ENCODE measurements at regions not wholly inside any gene's neighbourhood (a gene's known extent, or its start where the extent isn't known, plus 50 kb on each side); places are given as distances from the start of the nearest gene placed in this dataset.

GRCh38 chr12:40559865-40560264 lies 132.4 kb upstream of the CNTN1 start:
- DNase-seq, result no peak

- DNase-seq, result no peak
Measured at GRCh38 chr12:40560848-40561247, 131.4 kb upstream of the CNTN1 start.

DNA sequence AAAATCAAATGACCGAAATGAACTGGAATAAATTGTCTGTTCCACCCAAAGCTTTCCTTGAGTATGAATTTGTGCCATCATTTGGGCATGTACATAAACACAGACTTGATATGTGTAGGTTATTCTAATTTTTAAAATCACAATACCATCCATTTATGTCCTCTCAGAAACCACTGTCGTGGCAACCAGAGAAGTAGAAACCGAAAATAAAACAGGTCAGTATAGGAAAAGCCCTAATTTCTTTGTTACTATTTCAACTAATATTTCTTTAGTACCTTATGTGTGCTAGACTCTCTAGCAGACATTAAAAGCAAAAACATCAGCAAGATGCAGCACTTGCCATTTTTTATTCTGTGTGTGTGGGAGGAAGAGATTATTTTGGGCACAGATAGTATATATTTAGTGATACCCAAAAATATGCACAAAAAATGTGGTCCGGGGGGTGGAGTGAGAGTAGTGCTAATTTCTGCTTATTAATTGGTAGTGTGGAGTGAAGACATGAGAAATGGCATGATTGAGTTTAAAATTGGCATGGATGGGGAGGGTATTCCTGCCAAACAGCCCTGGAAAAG lies 130.8 kb upstream of the CNTN1 start:
- DNase-seq, result no peak

- no peak for DNase-seq
Measured at GRCh38 chr12:40565029-40565633, 127.1 kb upstream of the CNTN1 start.

- no peak for DNase-seq
Measured at GRCh38 chr12:40566271-40566670, 126.0 kb upstream of the CNTN1 start.

- no peak for DNase-seq
Measured at GRCh38 chr12:40569626-40570179, 122.5 kb upstream of the CNTN1 start.

DNA sequence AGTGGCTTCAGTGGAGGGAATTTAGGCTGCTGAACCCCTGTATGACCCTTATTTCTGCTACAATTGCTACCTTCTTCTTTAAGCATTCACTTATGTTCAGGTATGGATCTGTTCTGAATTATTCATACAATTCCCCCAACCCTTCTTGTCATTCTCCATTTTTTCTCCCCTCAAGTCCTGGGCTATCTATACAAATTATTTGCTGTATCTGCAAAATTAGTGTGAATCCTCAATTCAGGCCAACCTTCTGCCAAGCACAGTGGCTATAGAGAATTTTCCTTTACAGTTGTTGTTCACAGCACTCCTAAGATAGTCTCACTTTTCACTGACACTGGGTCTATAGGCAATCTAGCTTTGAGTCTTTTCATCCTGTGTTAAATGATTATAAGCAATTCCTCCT lies 119.2 kb upstream of the CNTN1 start:
- no peak for DNase-seq

DNA sequence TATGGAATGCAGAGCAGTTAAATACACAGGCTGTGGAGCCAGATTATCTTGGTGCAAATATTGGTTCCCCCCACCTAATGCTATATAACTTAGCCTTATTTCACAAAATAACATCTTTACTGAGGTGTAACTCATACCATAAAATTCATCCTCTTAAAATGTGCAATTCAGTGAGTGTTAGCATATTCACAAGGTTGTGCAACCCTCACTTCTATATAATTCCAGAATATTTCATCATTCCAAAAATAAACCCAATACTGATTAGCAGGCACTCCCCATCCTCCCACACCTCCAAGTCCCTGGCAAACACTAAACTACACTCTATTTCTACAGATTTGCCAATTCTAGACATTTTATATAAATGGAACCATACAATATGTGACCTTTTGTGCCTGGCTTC lies 116.3 kb upstream of the CNTN1 start:
- DNase-seq, result no peak

DNA sequence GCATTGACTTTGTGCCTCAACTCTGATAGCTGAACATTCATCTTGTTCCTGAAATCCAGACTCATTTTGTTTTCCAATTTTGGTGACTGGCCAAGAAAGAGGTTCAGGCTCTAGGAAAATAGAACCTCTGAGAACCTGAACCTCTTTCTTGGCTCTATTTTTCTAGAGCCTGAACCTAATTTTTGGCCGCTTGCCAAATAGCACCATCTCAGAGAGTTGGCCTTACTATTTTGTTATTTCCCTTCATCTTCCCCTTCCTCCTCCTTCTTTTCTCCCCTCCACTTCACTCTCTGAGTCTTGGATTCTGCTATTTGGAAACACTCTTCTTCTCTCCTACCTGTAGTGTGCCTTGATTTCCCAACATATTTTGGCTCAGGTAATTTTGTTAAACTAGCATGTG lies 114.4 kb upstream of the CNTN1 start:
- DNase-seq, result no peak

- DNase-seq, result no peak
Measured at GRCh38 chr12:40579687-40580086, 112.6 kb upstream of the CNTN1 start.

DNA sequence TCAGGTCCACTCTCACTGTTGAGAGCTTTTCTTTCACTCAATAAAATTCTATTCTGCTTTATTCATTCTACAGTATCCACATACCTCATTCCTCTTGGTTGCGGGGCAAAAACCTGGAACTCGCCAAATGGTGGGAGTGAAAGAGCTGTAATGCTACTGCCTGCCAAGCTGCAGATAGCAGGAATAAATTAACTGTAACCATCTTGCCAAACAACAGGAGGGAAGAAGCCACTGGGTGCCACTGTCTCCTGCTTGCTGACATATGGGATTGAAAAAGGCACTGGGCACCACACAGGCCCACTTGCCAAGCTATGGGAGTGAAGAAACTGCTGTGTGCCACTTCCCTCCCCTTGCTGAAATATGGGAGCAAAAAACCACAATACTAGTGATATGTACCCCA lies 111.9 kb upstream of the CNTN1 start:
- no peak for DNase-seq

GRCh38 chr12:40581889-40582288 lies 110.3 kb upstream of the CNTN1 start:
- DNase-seq, result no peak

GRCh38 chr12:40583743-40584142 lies 108.5 kb upstream of the CNTN1 start:
- DNase-seq, result no peak

DNA sequence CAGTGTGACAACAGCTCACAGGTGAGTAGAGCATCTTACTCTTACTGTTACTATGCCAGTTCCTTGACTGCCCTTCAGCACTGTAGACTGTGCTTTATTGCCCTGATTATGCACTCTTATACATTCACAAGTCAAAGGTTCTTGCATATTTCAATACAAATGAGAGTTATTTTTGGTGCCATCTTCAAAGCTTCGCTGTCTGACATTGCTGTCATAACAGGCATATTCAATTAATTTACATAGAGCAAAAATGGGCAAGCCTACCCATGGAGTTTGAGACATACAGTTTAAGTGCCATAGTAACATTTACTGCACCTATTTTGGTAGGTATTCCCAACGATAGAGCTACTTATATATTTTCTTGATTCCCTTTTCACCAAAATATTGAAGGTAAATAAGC lies 107.5 kb upstream of the CNTN1 start:
- DNase-seq, result no peak

GRCh38 chr12:40586823-40587222 lies 105.4 kb upstream of the CNTN1 start:
- no peak for DNase-seq

- no peak for DNase-seq
Measured at GRCh38 chr12:40587421-40587820, 104.8 kb upstream of the CNTN1 start.

DNA sequence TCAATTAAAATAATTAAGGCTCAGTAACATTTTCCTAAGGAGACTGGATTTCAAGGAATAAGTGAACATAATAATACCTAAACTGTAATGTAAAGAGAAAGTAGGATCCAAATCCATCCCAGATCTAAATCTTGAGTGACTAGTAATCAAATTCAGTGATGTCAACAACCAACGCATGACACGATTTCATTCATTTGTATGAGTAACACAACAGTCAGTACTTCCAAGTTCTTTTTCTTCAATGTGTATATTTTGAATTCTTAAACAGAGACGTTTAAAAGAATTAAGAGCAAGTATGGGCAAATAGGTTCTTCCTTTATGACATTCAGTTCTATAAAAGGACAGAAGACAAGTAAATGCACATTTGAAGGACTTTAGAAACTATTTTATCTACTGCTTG lies 104.3 kb upstream of the CNTN1 start:
- DNase-seq, result no peak

DNA sequence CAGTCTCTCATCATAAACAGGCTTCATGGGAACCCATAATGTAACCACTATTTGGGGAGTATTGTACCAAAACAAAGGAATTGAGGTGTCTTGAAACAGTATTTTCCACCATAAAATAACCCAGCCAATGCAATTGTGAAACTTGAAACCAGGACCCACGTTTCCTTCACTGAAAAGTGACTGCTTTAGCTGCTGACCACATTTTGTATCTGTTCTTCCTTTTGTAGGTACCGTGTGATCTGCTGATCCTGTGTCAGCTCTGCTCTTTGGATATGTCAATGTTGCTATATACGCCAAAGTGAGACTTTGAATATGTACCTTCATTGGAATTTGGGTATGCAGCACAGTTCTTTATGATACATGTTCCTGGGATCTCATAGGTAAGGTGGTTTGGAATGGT lies 95.1 kb upstream of the CNTN1 start:
- DNase-seq, result no peak

- no peak for DNase-seq
Measured at GRCh38 chr12:40598073-40598472, 94.2 kb upstream of the CNTN1 start.

GRCh38 chr12:40602562-40602961 lies 89.7 kb upstream of the CNTN1 start:
- no peak for DNase-seq

- no peak for DNase-seq
Measured at GRCh38 chr12:40614923-40615322, 77.3 kb upstream of the CNTN1 start.

- no peak for DNase-seq
Measured at GRCh38 chr12:40615590-40615989, 76.6 kb upstream of the CNTN1 start.

- no peak for DNase-seq
Measured at GRCh38 chr12:40616383-40616915, 75.8 kb upstream of the CNTN1 start.

- DNase-seq, result no peak
Measured at GRCh38 chr12:40618636-40619035, 73.6 kb upstream of the CNTN1 start.

GRCh38 chr12:40620564-40621019 lies 71.6 kb upstream of the CNTN1 start:
- no peak for DNase-seq

Data from stimulated activated CD4-positive, alpha-beta T cell treated with anti-CD3 and anti-CD28 coated beads, Interleukin-4, amount 100 ng/mL, for 1 hour (primary cell).